ENCODE measurements at regions not wholly inside any gene's neighbourhood (a gene's known extent, or its start where the extent isn't known, plus 50 kb on each side); places are given as distances from the start of the nearest gene placed in this dataset.
"Not testable (repeated sequence)": the region's sequence is repeated elsewhere in the genome, so short reads cannot be mapped to it uniquely, and the experiment has no call there.

DNA sequence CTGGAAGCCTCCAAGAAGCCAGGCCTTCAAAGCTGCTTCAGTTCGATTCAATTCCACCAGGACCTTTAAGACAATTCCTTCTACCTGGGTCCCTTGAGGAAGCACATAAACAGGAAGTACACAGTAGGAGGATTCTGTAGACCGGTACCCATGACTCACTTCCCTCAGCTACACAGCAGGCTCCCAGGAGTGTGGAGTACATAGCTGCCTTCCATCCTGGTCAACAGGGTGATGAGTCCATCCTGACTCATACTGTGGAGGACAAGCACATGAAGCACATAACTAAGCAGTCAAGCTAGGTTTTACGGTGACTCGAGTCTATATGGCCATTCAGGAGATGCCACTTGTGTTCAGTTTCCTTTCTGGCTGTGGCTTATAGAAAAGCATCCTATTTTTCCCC lies 197.6 kb upstream of the RBM19 start:
- H3K4me1 ChIP-seq (ENCODE audit: control insufficient read depth, insufficient read depth, low read length) = no peaks in the 10 kb centered on the region
- H3K36me3 ChIP-seq (ENCODE audit: control insufficient read depth, insufficient read depth, low read length) = no peaks in the 10 kb centered on the region
- no peak overlapping the region for H3K4me3 ChIP-seq (ENCODE audit: low read depth, low read length)
- H3K27ac ChIP-seq (ENCODE audit: low read depth, low read length) = no peak overlapping the region
- no peak for DNase-seq (ENCODE audit: low read depth in 4 of 6, low spot score in 6 of 6)
- H3K9me3 ChIP-seq (ENCODE audit: control insufficient read depth, insufficient read depth, low read length) = no peaks in the 10 kb centered on the region
- 80% methylated on average over 3 of the region's 4 CpGs for WGBS (ENCODE audit: insufficient coverage)
- H3K27me3 ChIP-seq (ENCODE audit: control insufficient read depth, insufficient read depth, low read length) = peaks cover 27% of the 10 kb centered on the region

DNA sequence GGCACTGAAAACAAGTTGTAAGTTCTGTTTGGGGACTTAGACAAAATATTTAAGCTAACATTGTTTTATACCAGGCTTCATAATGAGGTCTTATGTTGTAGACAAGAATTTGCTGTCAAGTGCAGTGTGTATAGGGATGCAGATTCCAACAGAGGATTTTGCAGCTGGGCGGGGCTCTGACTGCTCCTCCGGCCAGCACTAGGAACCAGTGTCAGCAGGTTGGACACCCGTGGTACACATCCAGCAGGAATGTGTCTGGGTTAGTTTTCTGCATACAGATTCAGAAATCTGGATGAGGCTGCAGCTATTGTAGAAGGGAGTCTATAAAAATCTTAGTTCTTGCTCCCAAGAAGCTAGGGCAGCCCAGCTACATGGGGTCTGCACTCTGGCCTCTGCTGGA lies 194.3 kb upstream of the RBM19 start:
- WGBS (ENCODE audit: insufficient coverage) = 74% methylated on average over 3 of the region's 3 CpGs
- Histone ChIP-seq H3K27ac (ENCODE audit: low read depth, low read length) (no peak overlapping the region), H3K4me3 (ENCODE audit: low read depth, low read length) (no peak overlapping the region), H3K9me3 (ENCODE audit: control insufficient read depth, insufficient read depth, low read length) (no peaks in the 10 kb centered on the region), H3K27me3 (ENCODE audit: control insufficient read depth, insufficient read depth, low read length) (peaks cover 11% of the 10 kb centered on the region), H3K36me3 (ENCODE audit: control insufficient read depth, insufficient read depth, low read length) (no peaks in the 10 kb centered on the region), H3K4me1 (ENCODE audit: control insufficient read depth, insufficient read depth, low read length) (no peaks in the 10 kb centered on the region)
- no peak for DNase-seq (ENCODE audit: low read depth in 4 of 6, low spot score in 6 of 6)

DNA sequence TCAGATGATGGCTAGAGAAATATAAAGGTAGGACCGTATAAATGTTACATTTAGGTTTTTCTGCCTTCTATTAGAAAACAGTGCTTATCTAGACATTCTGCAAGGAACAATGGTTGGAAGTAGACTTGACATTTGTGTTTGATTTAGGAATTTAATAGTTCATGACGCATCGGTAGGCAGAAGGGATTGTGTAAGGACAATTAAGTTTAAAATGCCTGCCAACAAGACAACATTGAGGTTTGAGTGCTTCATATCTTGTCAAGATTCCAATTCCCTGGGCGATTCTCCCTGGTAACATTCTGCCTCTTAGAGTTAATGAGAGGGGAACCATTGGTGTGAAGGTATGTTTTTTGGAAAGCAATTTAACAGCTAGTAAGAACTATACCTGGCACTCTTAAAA lies 186.8 kb upstream of the RBM19 start:
- WGBS (ENCODE audit: insufficient coverage) = 65% methylated on average over 2 of the region's 4 CpGs
- no peak overlapping the region for H3K27ac ChIP-seq (ENCODE audit: low read depth, low read length)
- DNase-seq (ENCODE audit: low read depth in 4 of 6, low spot score in 6 of 6) = peak in 1 of 6 donors; percentile 9
- H3K4me3 ChIP-seq (ENCODE audit: low read depth, low read length) = no peak overlapping the region
- no peaks in the 10 kb centered on the region for H3K4me1 ChIP-seq (ENCODE audit: control insufficient read depth, insufficient read depth, low read length)
- no peaks in the 10 kb centered on the region for H3K36me3 ChIP-seq (ENCODE audit: control insufficient read depth, insufficient read depth, low read length)
- H3K9me3 ChIP-seq (ENCODE audit: control insufficient read depth, insufficient read depth, low read length) = no peaks in the 10 kb centered on the region
- peaks cover 2% of the 10 kb centered on the region for H3K27me3 ChIP-seq (ENCODE audit: control insufficient read depth, insufficient read depth, low read length)

DNA sequence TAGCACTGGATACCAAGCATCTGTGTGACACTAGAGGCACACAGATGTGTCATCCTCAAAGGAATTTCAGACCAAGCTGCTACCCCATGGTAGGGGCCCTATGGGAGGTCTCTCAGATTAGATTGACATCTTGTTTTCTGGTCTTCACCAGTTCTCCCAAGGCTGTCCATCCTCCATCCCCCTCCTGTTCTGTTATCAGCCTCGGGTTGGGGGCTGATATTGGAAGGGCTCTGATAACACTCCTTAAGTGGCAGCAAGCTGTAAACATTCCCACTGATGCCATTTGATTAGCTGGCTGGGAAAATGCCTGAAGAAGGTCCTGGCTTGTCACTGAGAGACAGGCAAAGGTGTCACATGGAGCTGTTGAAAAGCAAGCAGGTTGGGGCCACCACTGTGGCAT lies 185.9 kb upstream of the RBM19 start:
- no CpG with 5 or more reads among the region's 1 CpG for WGBS (ENCODE audit: insufficient coverage)
- Histone ChIP-seq H3K27ac (ENCODE audit: low read depth, low read length) (no peak overlapping the region), H3K4me1 (ENCODE audit: control insufficient read depth, insufficient read depth, low read length) (no peaks in the 10 kb centered on the region), H3K4me3 (ENCODE audit: low read depth, low read length) (no peak overlapping the region), H3K27me3 (ENCODE audit: control insufficient read depth, insufficient read depth, low read length) (peaks cover 2% of the 10 kb centered on the region), H3K9me3 (ENCODE audit: control insufficient read depth, insufficient read depth, low read length) (no peaks in the 10 kb centered on the region), H3K36me3 (ENCODE audit: control insufficient read depth, insufficient read depth, low read length) (no peaks in the 10 kb centered on the region)
- no peak for DNase-seq (ENCODE audit: low read depth in 4 of 6, low spot score in 6 of 6)

DNA sequence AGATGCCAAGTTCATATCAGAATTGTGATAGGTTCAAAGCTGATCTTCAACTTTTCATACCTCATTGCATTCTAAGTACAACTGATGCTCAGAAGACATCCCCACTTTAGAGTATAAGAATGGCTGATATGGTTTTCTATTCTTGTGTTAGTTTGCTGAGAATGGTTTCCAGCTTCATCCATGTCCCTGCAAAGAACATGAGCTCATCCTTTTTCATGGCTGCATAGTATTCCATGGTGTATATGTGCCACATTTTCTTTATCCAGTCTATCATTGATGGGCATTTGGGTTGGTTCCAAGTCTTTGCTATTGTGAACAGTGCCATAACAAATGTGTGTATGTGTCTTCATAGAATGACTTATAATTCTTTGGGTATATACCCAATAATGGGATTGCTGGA lies 184.5 kb upstream of the RBM19 start:
- H3K4me3 ChIP-seq (ENCODE audit: low read depth, low read length); H3K36me3 ChIP-seq (ENCODE audit: control insufficient read depth, insufficient read depth, low read length); DNase-seq (ENCODE audit: low read depth in 4 of 6, low spot score in 6 of 6); H3K4me1 ChIP-seq (ENCODE audit: control insufficient read depth, insufficient read depth, low read length); H3K9me3 ChIP-seq (ENCODE audit: control insufficient read depth, insufficient read depth, low read length); H3K27me3 ChIP-seq (ENCODE audit: control insufficient read depth, insufficient read depth, low read length); H3K27ac ChIP-seq (ENCODE audit: low read depth, low read length): not testable (repeated sequence)

DNA sequence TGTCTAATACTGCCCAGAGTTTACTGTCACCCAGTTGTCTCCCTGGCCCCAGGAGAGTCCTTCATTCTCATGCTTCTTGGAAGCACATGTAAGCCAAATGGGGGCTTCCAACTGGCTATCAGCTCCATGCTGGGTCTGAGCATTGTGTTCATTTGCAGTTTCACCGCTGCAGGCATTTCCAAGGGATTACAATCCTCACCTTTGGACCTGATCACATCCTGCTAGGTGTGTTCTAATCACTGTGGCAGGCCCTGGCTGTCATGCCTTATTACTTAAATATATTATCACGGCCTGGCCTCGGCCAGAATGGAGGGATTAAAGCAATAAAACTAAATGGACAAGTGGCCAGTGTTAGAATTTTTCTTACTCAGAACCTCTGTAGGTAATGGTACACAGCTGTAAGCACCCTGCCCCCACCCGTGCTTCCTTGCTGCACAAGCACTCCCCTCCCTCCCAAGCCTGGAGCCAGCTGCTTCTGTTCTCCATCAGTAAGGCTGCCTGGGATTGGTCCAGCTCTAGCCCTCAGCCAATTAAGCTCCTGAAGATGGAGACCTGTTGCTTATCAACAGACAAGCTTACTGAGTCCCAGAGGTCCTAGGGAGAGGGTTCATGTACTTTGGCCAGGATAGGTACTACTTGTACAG lies 175.9 kb upstream of the RBM19 start:
- Histone ChIP-seq H3K27me3 (ENCODE audit: control insufficient read depth, insufficient read depth, low read length) (peaks cover 3% of the 10 kb centered on the region), H3K9me3 (ENCODE audit: control insufficient read depth, insufficient read depth, low read length) (no peaks in the 10 kb centered on the region), H3K27ac (ENCODE audit: low read depth, low read length) (no peak overlapping the region), H3K4me3 (ENCODE audit: low read depth, low read length) (no peak overlapping the region), H3K36me3 (ENCODE audit: control insufficient read depth, insufficient read depth, low read length) (no peaks in the 10 kb centered on the region), H3K4me1 (ENCODE audit: control insufficient read depth, insufficient read depth, low read length) (no peaks in the 10 kb centered on the region)
- DNase-seq (ENCODE audit: low read depth in 4 of 6, low spot score in 6 of 6) = peak in 1 of 6 donors; percentile 7
- WGBS (ENCODE audit: insufficient coverage) = 64% methylated on average over 2 of the region's 4 CpGs

DNA sequence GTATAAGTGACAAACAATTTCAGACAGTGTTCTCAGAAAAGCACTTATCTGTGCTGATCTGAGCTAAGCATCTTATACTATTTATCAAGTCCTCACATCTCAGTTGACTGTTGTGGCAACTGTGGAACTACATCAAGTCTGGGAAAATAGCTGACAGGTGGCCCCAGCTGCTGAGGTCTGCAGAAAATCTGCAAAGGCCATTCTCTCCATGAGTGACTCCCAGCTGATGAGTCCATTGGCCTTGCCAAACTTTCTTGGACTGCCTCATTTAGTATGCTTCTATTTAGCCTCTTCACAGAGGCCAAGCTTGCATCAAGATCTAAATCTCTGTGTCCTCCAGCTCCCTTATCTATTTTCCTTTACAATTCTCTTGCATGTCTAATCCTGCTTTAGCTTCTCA lies 174.5 kb upstream of the RBM19 start:
- H3K27me3 ChIP-seq (ENCODE audit: control insufficient read depth, insufficient read depth, low read length) = no peaks in the 10 kb centered on the region

DNA sequence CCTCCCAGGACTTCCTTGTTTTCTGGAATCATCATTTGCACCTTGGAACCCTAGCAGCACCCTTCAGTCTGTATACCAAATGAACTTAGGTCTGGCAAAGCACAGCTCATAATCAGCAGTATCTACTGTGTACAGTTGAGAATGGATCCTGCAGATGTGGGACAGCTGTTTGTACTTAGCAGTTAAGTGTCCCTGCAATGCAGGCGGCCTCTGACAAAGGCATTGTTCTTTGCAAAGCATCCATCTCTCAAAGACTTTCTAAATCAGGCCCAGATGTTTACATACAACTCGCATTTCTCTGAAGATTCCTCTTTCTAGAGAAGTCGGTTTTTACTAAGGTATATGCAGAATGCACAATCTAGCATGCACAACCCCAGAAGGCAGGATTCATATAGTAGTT lies 170.5 kb upstream of the RBM19 start:
- H3K4me1 ChIP-seq (ENCODE audit: control insufficient read depth, insufficient read depth, low read length) = no peaks in the 10 kb centered on the region
- H3K4me3 ChIP-seq (ENCODE audit: low read depth, low read length) = no peak overlapping the region
- H3K36me3 ChIP-seq (ENCODE audit: control insufficient read depth, insufficient read depth, low read length) = no peaks in the 10 kb centered on the region
- H3K27ac ChIP-seq (ENCODE audit: low read depth, low read length) = no peak overlapping the region
- DNase-seq (ENCODE audit: low read depth in 4 of 6, low spot score in 6 of 6) = peak in 2 of 6 donors; percentile 1 to 12
- peaks cover 3% of the 10 kb centered on the region for H3K27me3 ChIP-seq (ENCODE audit: control insufficient read depth, insufficient read depth, low read length)
- H3K9me3 ChIP-seq (ENCODE audit: control insufficient read depth, insufficient read depth, low read length) = no peaks in the 10 kb centered on the region
- WGBS (ENCODE audit: insufficient coverage) = no CpG with 5 or more reads among the region's 3 CpGs

More for the DNA sequence above, 174.5 kb upstream of the RBM19 start:
- no peak for DNase-seq (ENCODE audit: low read depth in 4 of 6, low spot score in 6 of 6)
- Histone ChIP-seq H3K4me1 (ENCODE audit: control insufficient read depth, insufficient read depth, low read length) (no peaks in the 10 kb centered on the region), H3K36me3 (ENCODE audit: control insufficient read depth, insufficient read depth, low read length) (no peaks in the 10 kb centered on the region), H3K27ac (ENCODE audit: low read depth, low read length) (no peak overlapping the region), H3K9me3 (ENCODE audit: control insufficient read depth, insufficient read depth, low read length) (no peaks in the 10 kb centered on the region), H3K4me3 (ENCODE audit: low read depth, low read length) (no peak overlapping the region)

DNA sequence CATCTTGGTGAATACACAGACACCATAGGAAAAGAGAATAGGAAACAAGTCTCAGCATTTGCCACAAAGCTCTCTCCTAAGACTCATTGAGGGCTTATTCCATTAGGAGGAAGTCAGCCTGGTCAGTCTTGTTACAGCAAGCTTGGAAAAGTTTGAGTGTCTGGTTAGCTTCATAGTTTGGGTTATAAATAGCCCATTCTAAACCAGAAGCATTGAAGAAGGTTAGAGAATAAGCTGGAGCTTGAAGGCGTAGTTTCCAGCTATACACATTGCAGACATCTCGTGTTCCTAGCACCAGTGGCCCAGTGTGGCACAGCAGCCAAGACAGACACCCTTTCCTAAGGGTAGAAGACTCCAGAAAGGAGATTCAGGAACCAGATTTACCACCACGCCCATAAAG lies 168.8 kb upstream of the RBM19 start:
- no peaks in the 10 kb centered on the region for H3K36me3 ChIP-seq (ENCODE audit: control insufficient read depth, insufficient read depth, low read length)
- 85% methylated on average over 2 of the region's 3 CpGs for WGBS (ENCODE audit: insufficient coverage)
- H3K4me3 ChIP-seq (ENCODE audit: low read depth, low read length) = no peak overlapping the region
- H3K27ac ChIP-seq (ENCODE audit: low read depth, low read length) = no peak overlapping the region
- no peaks in the 10 kb centered on the region for H3K9me3 ChIP-seq (ENCODE audit: control insufficient read depth, insufficient read depth, low read length)
- no peak for DNase-seq (ENCODE audit: low read depth in 4 of 6, low spot score in 6 of 6)
- no peaks in the 10 kb centered on the region for H3K4me1 ChIP-seq (ENCODE audit: control insufficient read depth, insufficient read depth, low read length)
- peaks cover 3% of the 10 kb centered on the region for H3K27me3 ChIP-seq (ENCODE audit: control insufficient read depth, insufficient read depth, low read length)

DNA sequence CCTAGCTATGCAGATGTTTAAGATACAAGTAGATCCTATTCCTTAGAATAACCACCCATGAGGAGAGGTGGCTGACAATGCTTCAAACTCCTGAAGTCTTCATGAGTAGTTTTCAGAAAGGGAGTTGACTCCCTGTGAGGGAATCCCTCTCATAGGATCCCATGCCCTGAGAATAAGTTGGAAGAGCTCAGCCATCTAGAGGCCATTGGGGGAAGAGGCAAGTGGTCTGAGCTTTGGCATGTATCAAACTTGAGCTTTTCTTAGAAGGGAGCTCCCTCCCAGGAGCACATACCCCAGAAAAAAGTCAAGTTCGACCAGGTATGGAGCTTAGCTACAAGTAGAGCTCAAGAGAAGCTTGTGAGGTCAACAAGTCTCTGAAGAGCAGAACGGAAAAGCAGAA lies 165.7 kb upstream of the RBM19 start:
- Histone ChIP-seq H3K4me3 (ENCODE audit: low read depth, low read length) (no peak overlapping the region), H3K27me3 (ENCODE audit: control insufficient read depth, insufficient read depth, low read length) (peaks cover 3% of the 10 kb centered on the region), H3K9me3 (ENCODE audit: control insufficient read depth, insufficient read depth, low read length) (no peaks in the 10 kb centered on the region), H3K4me1 (ENCODE audit: control insufficient read depth, insufficient read depth, low read length) (no peaks in the 10 kb centered on the region), H3K27ac (ENCODE audit: low read depth, low read length) (no peak overlapping the region), H3K36me3 (ENCODE audit: control insufficient read depth, insufficient read depth, low read length) (no peaks in the 10 kb centered on the region)
- DNase-seq (ENCODE audit: low read depth in 4 of 6, low spot score in 6 of 6) = no peak
- WGBS (ENCODE audit: insufficient coverage) = 22% methylated on average over 2 of the region's 2 CpGs
